ENCODE measurements at regions not wholly inside any gene's neighbourhood (a gene's known extent, or its start where the extent isn't known, plus 50 kb on each side); places are given as distances from the start of the nearest gene placed in this dataset.
A peak's percentile ranks its signal among the peaks of the same experiment; 100 is the strongest.

GRCh38 chr14:86035882-86036281 is 505.9 kb downstream of the FLRT2 start:
- TF ChIP-seq CTCF (IDR thresholded peaks at IDR 0.05; ENCODE audit: low read length) = peak; percentile 27
- TF ChIP-seq EZH2phosphoT487 (IDR thresholded peaks at IDR 0.05; ENCODE audit: low read length) = no peak
